NCI-H1105 treated with DMSO at 0.1 percent for 48 hours (cell line): ENCODE measurements at regions not wholly inside any gene's neighbourhood (a gene's known extent, or its start where the extent isn't known, plus 50 kb on each side); places are given as distances from the start of the nearest gene placed in this dataset.
A peak's percentile ranks its signal among the peaks of the same experiment; 100 is the strongest.

Experiments used
- DNase-seq: peaks from one replicate; lab custom pipeline; 2025; lab: John Stamatoyannopoulos, UW

DNA sequence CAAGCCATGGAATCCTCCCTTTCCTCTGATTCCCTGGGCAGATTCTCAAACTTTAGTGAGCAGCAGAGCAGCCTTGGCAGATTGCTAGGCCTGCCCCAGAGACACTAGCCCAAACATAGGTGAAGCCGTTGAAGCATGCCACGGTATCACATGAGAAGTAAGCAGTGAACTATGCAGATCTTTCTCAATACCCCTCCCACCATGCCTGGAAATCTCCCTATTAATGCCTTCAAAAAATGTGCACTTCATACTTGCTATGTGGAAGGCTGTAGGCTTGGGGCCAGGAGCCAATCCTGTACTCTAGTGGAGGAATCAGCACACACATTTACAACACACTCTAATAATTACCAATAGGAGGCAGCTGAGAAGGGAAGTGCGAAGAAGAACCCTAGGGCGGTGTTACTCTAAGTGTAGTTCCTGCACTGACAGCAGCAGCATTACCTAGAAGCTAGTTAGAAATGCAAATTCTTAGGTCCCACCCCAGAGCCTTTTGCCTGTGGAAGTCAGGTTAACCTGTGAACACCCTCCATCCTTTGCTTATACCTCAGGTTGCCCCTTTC, 305.1 kb upstream of the SPRED2 start:
- DNase-seq, result no peak

DNA sequence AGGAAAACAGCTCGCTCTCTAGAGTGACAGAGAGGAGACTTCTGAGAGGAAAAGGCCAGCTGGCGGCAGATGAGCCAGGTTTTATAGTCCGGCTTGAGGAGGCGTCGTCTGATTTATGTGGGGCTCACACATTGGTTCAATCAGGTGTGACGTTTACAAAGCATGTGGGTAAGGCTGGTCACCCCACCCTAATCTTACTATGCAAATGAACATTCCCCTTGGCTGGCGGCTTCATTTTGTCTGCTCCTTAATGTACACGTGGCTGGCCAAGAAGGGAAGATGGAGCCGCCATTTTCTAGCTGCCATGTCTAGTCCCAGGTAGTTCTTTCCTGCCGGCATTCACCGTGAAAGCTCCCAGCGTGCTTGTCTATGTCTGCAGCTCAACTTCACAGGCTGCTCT, 299.1 kb upstream of the SPRED2 start:
- no peak for DNase-seq

DNA sequence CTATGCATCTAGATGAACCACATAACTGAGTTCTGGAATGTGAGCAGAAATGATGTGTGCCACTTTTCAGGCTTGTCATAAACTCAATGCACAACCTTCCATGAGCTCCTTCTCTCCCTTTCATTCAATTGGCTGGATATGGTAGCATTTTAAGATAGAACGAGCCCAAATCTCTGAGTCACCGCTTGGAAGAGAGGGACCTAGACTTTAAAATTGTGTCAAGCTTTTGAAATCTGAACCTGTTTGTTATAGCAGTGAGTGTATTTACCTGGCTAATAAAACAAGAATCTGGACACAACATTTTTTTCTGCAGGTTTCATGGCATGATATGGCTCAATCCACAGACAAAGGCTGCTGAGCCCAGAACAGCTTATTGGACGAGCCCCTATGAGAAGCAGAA, 297.8 kb upstream of the SPRED2 start:
- no peak for DNase-seq

DNA sequence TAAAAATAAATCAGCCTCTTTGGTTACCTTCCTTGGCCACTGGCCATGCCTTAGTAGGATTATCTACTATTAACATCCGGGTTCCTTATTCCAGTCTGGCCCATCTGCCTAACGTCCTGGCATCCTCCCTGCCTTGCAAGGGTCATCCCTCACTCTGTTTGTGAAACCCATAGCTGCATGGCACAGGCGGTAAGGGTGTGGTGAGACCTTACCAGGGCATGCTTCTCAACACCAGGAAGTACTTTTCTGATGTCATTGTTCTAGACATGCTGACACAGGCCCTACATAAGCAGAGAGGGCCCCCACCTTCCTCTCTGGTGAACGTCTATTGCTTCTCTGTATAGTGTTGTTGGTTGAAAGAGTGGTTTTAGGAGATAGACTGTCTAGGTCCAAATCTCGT, 296.8 kb upstream of the SPRED2 start:
- DNase-seq, result no peak

DNA sequence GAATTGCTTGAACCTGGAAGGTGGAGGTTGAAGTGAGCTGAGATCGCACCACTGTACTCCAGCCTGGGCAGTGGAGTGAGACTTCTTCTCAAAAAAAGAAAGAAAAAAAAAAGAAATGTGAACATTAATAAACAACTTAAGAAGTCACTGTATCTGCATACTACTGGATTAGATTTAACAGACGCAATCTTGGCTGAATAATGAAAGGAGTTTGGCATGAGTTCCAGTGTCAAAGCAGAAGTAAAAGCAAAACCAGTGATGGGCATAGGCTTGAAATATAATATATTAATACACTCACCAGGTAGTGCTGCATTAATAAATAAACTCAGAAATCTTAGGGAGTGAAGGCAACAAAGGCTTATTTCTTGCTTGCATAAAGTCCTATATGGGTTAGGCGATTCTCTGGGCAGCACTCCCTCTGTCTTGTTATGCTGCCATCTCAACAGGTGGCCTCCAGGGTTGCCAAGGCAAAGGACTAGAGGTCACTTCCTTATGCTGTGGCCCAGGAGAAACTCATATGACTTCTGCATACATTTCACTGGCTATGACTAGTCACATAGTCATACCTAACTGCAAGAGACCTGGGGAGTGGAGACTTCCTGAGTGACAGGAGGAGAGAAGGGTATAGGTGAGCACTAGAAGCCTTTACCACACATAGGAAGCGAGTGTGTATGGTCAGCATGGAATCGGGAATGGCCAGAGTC, 296.2 kb upstream of the SPRED2 start:
- DNase-seq, result no peak

DNA sequence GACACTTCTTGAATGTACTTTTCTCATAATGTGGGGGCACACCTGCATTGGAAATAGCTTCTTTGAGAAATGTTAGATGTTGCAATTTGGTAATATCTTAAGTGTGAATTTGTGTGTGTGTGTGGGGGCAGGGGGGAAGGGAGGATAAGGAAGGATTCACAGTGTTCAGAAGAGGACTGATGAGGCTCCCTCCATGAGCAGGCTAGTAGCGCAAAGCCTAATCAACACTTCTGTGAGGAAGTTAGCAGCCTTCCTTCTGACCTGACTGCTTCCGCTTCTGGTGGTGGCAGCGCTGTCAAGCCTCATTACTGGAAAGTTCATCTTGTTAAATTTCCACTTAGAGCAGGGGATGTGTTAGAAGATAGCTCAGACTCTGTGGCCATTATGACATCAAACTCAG, 295.4 kb upstream of the SPRED2 start:
- DNase-seq, result no peak

DNA sequence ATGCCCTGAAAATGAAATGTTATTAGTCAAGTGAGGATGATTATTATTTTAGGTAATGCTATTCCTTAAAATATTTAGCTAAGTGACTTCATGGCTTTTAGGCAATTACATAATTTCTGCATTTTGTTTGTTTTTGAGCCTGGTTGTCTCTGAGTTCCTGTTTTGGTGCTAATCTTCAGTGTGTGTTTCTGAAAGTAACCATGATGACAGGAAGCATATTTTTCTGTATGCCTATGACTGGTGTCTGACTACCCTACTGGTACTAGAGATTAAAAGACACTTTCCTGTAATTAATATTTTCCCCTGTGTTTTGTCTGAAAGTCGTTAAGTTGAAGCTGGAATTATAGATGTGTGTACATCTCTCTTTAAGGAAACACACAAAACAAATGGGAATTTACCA, 295.0 kb upstream of the SPRED2 start:
- no peak for DNase-seq

DNA sequence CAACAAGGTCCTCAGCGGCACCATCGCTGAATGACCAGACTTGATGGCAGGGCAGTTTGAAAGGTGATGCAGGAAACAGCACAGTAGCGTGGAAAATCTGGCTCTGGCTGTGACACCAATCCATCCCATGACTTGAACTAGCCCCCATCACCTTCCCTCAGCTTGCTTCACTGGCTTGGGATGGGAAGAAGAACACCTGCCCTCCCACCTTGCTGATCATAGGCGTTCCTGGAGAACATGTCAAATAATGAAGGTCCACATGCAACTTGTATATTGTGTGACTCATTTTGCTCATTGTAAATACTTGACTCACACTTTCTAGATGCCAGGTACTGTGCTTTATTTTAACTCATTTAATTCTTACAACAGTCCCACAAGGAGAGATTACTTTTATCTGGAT, 292.4 kb upstream of the SPRED2 start:
- DNase-seq, result no peak

DNA sequence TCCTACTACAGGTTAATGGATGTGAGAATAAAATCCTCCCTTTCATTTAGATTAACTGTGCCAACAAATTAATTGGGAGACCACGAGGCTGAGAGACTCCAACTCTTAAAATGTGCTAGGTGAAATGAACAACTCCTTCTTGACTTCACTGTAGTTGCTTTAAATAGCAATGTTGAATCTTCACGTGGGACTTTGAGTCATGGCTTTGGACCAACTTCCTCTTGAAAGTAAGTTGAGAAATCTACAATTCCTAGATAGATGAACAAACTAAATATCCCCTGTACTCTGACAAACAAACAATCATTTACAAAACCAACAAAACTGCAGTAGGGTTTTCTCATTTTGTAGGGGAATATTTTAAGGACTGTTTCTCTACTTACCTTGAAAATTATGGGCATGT, 291.9 kb upstream of the SPRED2 start:
- DNase-seq, result no peak

DNA sequence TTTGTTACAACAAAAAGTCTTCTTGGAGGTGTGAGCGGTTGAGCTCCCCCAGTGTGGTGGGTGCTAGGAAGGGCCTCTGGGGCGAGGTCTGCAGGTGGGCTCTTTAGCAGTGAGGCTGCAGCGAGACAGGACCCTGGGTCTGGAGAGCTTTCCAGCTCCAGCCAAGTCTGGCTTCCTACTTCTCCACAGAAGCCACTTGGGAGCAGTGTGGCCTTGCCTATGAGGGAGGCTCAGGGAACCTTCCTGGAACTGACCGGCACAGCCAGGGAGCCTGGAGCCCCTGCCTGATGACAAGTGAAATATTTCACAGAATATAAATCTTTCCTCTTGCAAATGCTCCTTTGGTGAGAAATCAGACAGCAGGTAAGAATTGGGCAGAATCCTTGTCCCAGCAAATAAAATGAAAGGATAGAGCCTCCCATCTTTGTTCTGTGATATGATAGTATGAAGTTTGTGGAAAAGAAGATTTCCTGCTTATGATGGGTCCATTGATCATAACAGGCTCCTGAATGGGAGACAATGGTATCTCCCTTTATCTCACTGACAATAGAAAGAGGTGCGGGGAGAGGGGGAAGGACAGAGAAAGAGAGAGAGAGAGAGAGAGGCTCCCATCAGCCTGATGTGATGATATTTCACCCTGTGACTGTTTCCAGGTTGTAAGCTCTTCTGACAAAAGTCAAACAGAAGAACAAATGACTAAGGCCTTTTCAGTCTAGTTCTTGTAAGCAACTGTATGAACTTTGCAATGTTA, 289.8 kb upstream of the SPRED2 start:
- no peak for DNase-seq

DNA sequence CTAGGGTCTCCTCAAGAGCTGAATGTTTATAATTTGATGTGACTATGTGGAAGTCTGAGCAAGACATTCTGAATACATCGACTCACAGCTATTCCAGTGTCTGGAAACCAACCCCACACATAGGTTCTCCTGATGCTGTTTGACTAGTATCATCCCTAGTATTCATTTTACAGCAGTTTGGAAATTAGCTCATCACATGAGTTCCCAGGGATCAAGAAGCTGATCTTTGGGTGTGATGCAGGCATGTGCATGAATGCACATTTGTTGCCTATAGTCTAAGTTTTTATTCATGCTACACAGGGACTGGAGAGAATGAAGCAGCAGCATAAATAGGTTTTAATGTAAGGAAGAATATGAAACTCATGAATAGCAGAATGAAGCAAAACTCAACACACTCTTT, 284.3 kb upstream of the SPRED2 start:
- no peak for DNase-seq

DNA sequence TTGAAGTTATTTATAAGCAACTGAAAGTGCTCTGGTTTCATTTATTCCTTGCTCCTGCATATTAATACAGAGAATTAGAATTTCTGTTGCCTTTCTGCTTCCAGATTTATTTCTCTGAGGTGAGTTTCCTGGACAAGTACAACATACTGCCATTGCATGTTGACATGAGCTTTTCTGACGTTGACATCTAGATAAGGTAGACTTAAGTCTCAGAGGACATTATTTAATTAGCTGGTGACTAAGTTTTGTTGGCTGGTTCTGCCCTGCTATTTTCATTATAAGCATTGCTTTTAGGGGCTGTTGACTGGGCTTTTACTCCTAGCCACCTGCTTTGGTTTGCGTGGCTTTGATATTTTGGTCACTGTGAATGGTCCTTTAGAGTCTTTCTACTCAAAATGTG, 282.9 kb upstream of the SPRED2 start:
- DNase-seq, result no peak

DNA sequence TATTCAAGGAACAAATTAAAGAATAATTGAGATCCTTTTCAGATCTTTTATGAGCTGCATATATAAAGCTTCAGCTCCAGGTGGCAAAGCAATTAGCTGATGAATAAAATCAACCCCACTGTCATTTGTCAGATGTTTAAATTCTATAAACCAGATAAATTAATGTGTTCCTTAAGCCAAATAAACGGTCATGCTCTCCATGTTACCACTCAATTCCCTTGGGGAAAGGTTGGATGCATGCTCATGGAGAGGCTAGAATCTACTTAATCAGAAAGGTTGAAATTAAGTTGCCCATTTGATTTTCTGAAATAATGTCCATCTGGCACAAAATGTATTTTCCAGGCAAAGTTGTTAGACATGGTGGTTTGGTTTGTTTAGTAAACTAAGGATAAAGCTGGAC, 282.5 kb upstream of the SPRED2 start:
- peak; percentile 23 for DNase-seq

DNA sequence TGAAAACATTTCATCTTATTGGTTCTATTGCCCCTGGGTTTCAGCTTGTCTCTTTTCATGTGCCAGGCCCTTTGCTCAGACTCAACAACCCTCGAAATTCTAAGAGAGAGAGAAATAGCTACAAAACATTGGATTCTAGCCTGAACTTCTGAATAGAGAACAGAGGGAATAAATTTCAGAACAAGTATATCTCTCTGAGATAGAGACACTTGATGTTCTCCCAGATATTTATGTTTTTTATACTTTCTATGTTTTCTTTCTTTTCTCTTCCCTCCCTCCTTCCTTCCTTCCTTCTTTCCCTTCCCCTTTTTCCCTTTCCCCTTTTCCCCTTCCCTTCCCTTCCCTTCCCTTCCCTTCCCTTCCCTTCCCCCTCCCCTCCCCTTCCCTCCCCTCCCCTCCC, 279.5 kb upstream of the SPRED2 start:
- DNase-seq, result no peak

DNA sequence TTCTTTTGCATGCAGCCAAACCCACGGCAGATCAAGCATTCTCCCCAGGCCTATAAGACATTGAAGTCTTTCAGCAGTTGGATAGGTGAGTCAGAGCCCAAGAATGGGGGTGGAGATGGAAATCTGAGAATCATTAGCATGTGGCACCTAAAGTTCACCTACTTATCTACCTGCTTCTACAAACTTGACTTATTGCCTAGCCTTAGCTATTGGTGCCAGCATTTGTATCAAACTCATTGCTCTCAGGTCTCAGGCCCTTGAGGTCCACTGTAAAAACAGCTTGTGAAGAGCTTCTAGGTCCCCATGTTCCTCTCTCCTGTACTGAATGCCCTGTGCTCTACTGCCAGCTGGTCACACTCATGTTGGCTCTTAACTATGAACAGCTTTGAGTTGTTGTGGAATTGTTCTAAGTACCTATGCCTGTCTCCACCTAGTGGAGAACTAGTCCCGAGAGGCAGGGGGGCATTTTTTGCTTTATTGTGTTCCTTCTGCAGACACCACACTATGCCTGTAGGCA, 278.4 kb upstream of the SPRED2 start:
- DNase-seq, result no peak

DNA sequence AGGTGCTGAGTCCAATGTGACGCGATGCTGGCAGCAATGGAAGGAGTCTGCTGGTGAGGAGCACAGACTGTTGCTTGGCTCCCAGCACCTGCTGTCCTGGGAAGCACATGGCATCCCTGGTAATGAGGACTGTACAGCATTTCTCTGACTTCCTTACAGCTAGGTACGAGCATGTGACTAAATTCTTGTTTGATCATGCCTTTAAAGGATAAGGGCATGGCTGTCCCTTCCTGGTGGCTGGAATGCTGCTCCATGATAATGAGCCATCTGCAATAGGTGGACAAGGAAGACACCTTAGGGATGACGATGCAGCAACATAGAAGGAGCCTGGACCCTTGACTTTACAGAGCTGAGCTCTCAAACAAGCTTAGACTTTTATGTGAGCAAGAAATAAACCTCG, 278.0 kb upstream of the SPRED2 start:
- no peak for DNase-seq

DNA sequence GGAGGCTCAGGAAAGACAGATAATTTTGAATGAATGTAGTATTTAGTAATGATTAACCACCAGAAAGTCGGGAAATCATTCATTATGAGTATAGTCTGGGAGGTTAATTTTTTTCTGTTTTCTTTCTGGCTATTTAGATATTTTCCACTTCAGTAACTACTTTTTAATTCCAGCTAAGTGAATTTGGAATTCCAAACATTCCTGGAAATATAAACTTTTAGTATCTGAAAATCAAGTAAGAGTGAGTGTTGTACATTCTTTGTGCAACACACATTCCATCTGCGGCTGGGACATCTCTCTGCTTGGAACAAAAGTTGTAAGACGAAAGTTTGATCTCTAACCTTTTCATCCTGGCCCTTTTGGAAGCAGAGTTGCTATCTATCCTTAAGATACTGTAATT, 275.7 kb upstream of the SPRED2 start:
- no peak for DNase-seq

DNA sequence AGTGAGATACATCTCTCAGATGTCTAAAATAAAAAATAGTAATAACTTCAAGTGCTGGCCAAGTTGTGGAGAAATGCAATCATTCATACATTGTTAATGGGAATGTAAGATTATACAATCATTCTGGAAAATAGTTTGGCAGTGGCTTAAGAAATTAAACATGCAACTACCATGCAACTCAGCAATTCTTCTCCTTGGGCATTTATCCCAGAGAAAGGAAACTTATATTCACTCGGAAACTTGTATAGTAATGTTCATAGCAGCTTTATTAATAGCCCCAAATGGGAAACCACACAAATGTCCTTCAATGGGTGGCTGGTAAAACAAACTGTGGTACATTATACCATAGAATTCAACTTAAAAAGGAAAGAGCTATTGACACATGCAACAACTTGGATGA, 274.0 kb upstream of the SPRED2 start:
- no peak for DNase-seq

DNA sequence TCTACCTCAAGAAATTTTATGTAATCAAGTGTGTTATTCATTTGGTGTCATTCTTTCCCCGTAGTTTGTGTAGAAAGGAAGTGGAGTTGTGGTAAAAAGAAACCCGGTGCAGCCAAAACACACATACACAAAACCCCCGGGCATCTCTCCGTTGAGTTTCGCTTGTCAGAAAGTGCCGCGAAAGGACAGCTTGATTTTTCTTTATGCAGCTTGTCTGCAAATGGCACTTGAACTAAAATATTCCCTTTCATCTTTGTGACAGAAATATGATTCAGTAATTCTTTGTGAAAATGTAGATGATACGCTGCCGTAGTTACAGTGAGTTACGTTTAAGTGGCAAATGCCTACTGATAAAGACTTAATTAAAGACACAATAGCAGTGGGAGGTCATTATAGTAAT, 268.8 kb upstream of the SPRED2 start:
- peak; percentile 59 for DNase-seq

DNA sequence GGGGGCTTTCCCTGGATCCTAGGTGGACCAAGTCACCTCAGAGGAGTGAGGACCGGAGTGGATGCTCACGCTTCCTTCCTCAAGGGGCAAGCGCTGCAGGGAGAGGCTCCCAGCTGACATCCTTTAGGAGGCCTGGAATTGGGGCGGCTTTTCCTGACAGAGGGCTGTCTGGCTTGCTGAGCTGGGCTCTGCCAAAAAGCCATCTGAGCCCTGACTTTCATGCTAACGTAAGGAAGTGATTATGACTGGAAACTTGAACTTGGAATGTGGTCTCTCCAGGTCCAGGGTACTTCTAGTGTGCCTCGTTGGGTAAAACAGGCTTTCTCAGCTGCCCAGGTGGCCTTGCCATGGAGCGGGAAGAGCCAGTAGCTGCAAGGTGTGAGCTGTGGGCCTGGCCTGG, 268.3 kb upstream of the SPRED2 start:
- no peak for DNase-seq

DNA sequence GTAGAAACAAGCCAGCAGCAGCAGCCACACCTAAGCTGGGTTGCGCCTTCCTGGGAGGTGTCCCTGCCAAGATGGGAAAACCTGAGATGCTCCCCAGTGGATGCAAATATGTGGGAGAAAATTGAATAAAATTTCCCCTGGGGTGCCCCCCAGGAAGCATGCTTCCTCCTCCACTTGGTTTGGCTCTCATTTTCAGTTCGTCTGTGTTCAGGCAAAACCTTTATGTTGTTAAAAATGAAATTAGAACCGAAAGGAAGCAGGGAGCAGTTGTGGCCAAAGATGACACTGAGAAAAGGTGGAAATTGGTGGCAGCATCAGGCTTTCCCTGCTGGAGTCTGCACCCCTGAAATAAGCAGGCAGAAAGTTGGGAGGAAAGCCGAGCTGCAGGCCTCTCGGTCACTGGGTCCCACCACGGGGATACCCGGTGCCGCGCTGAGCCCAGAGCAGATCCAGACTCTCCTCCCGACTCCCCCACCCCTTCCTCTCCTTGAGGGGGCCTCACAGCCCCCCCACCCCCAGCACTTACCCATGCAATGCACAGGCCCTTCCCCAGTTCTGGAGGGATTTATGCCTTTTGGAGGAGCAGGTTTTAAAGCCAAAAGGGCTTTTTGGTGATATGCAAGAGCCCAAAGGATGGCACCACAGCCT, 267.7 kb upstream of the SPRED2 start:
- no peak for DNase-seq

DNA sequence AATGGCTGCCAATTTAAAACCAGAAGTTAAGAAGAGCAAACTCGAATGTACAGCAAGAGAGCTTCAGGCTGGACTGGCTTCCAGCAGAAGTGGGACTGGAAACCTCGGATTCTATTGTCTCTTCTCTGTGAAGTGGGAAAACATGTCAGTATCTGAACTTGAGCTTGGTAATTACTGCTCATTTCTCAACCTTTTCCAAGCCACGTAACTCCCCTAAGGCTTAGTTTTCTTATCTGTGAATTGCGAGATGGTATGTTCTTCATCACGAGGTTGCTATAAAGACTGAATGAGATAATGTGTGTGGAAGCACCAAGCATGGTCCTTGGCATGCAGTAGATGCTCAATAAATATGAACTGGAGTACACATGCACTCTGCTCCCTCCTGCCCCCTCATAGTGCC, 259.4 kb upstream of the SPRED2 start:
- DNase-seq, result no peak
